Aorta (tissue), 5 donors: ENCODE measurements at regions not wholly inside any gene's neighbourhood (a gene's known extent, or its start where the extent isn't known, plus 50 kb on each side); places are given as distances from the start of the nearest gene placed in this dataset.

Experiments used
- ATAC-seq: fragments of 200-7000 bp; cut with Tn5 transposase; one replicate; pipeline ENCODE4 v1.9.1; 2022; ENCODE audit warnings: moderate library complexity; ENCODE audit not compliant: low FRiP score
- DNase-seq, 2 donors: peaks; one replicate each; pipeline ENCODE4 v3.0.0-alpha.2; 2020
- H3K27ac ChIP-seq, 2 donors: one replicate each; pipeline ENCODE4 v1.5.1; 2013; ENCODE audit warnings: low read length in 2 of 2, mild to moderate bottlenecking in 2 of 2, moderate library complexity in 2 of 2, control low read depth in 1 of 2, inconsistent platforms in 1 of 2, low read depth in 1 of 2
- H3K27me3 ChIP-seq, 2 donors: one replicate each; pipeline ENCODE4 v1.6.1; 2013; ENCODE audit warnings: control low read depth in 1 of 2, low read length in 1 of 2, mild to moderate bottlenecking in 1 of 2, moderate library complexity in 1 of 2; ENCODE audit not compliant: insufficient read depth in 2 of 2, control insufficient read depth in 1 of 2
- H3K36me3 ChIP-seq, 2 donors: one replicate each; pipeline ENCODE4 v1.6.1; 2013; ENCODE audit warnings: control low read depth in 1 of 2, low read length in 1 of 2, mild to moderate bottlenecking in 1 of 2; ENCODE audit not compliant: insufficient read depth in 2 of 2, control insufficient read depth in 1 of 2
- H3K4me1 ChIP-seq, 2 donors: one replicate each; pipeline ENCODE4 v1.6.1; 2013; ENCODE audit warnings: low read length in 2 of 2, control low read depth in 1 of 2, mild to moderate bottlenecking in 1 of 2, moderate library complexity in 1 of 2; ENCODE audit not compliant: insufficient read depth in 2 of 2, control insufficient read depth in 1 of 2
- H3K4me3 ChIP-seq, 2 donors: one replicate each; pipeline ENCODE4 v1.5.1; 2013; ENCODE audit warnings: low read length in 2 of 2, control low read depth in 1 of 2, mild to moderate bottlenecking in 1 of 2
- H3K9me3 ChIP-seq: one replicate; pipeline ENCODE4 v1.6.1; 2013; ENCODE audit warnings: mild to moderate bottlenecking, low read length; ENCODE audit not compliant: control insufficient read depth
- WGBS, 2 donors: extraction: QIAGEN DNeasy Blood & Tissue Kit; methylation state at CpG; one replicate each; pipeline ENCODE4 v1.1.7; 2013; 5-methylcytosine and 5-hydroxymethylcytosine counted together
- intact Hi-C, 2 donors: fragments of 100-400 bp; cut with DNase I; formaldehyde crosslinking; loops; one replicate each; pipeline versions ENCODE4 v1.14.2 to v1.15.0; 2022
- donor health status: healthy with polysubstance abuse.
- donor health status: Bipolar disorder and iron deficiency.
- donor health status: DM: no; HTN: no; CAD: no.
- donor health status: DM: no; HTN: no; CAD: no.
- donor health status: DM: yes; HTN: yes; CAD: no.

GRCh38 chr20:19070681-19071445, 141.6 kb upstream of the SLC24A3 start:
- intact Hi-C loops: no loop called here
- Histone ChIP-seq H3K9me3 (no peaks in the 10 kb centered on the region), H3K27ac (no peak overlapping the region), H3K4me1 (no peaks in the 10 kb centered on the region), H3K36me3 (no peaks in the 10 kb centered on the region), H3K27me3 (no peaks in the 10 kb centered on the region), H3K4me3 (no peak overlapping the region)
- 86 to 91% methylated on average over 3 of the region's 3 CpGs for WGBS, 2 donors
- DNase-seq: no peak
- no peak for ATAC-seq

- no peaks in the 10 kb centered on the region for H3K4me1 ChIP-seq
- H3K27me3 ChIP-seq: no peaks in the 10 kb centered on the region
- intact Hi-C loops: no loop called here
- no peak overlapping the region for H3K27ac ChIP-seq
- no peaks in the 10 kb centered on the region for H3K36me3 ChIP-seq
- no peaks in the 10 kb centered on the region for H3K9me3 ChIP-seq
- ATAC-seq (no peak), DNase-seq (no peak)
- 79 to 94% methylated on average over 3 of the region's 3 CpGs for WGBS, 2 donors
- no peak overlapping the region for H3K4me3 ChIP-seq
These were observed 141.1 kb upstream of the SLC24A3 start for GRCh38 chr20:19071446-19071725.

GRCh38 chr20:19071902-19072498, 140.4 kb upstream of the SLC24A3 start:
- 74 to 75% methylated on average over 2 of the region's 2 CpGs for WGBS, 2 donors
- DNase-seq (no peak), ATAC-seq (no peak)
- Histone ChIP-seq H3K4me1 (no peaks in the 10 kb centered on the region), H3K27ac (no peak overlapping the region), H3K36me3 (no peaks in the 10 kb centered on the region), H3K4me3 (no peak overlapping the region), H3K9me3 (no peaks in the 10 kb centered on the region), H3K27me3 (no peaks in the 10 kb centered on the region)
- intact Hi-C loops: no loop called here

- Histone ChIP-seq H3K4me3 (no peak overlapping the region), H3K27me3 (no peaks in the 10 kb centered on the region), H3K36me3 (no peaks in the 10 kb centered on the region), H3K4me1 (no peaks in the 10 kb centered on the region), H3K27ac (no peak overlapping the region), H3K9me3 (no peaks in the 10 kb centered on the region)
- intact Hi-C loops: no loop called here
- 96% methylated on average over 5 of the region's 5 CpGs for WGBS, 2 donors
- DNase-seq (no peak), ATAC-seq (no peak)
These were observed 139.5 kb upstream of the SLC24A3 start for GRCh38 chr20:19072988-19073387.

- 55% methylated on average over 2 of the region's 2 CpGs for WGBS, 2 donors
- DNase-seq (no peak), ATAC-seq (no peak)
- Histone ChIP-seq H3K4me3 (no peak overlapping the region), H3K9me3 (no peaks in the 10 kb centered on the region), H3K4me1 (no peaks in the 10 kb centered on the region), H3K36me3 (no peaks in the 10 kb centered on the region), H3K27ac (no peak overlapping the region), H3K27me3 (no peaks in the 10 kb centered on the region)
- intact Hi-C loops: no loop called here
These were observed 138.7 kb upstream of the SLC24A3 start for GRCh38 chr20:19073584-19074218.

GRCh38 chr20:19074356-19074755, 138.1 kb upstream of the SLC24A3 start:
- ATAC-seq (no peak), DNase-seq (no peak)
- no peak overlapping the region for H3K4me3 ChIP-seq
- no peaks in the 10 kb centered on the region for H3K36me3 ChIP-seq
- no peaks in the 10 kb centered on the region for H3K27me3 ChIP-seq
- intact Hi-C loops: no loop called here
- WGBS, 2 donors: 9 to 17% methylated on average over 1 of the region's 1 CpG
- no peaks in the 10 kb centered on the region for H3K4me1 ChIP-seq
- no peak overlapping the region for H3K27ac ChIP-seq
- H3K9me3 ChIP-seq: no peaks in the 10 kb centered on the region

GRCh38 chr20:19074828-19075516, 137.5 kb upstream of the SLC24A3 start:
- ATAC-seq: peak; percentile 50
- intact Hi-C loops: no loop called here

GRCh38 chr20:19077370-19078220, 134.8 kb upstream of the SLC24A3 start:
- DNase-seq (no peak), ATAC-seq (no peak)
- H3K4me1 ChIP-seq: no peaks in the 10 kb centered on the region
- H3K36me3 ChIP-seq: no peaks in the 10 kb centered on the region
- intact Hi-C loops: no loop called here
- H3K27ac ChIP-seq: no peak overlapping the region
- H3K27me3 ChIP-seq: no peaks in the 10 kb centered on the region
- H3K9me3 ChIP-seq: no peaks in the 10 kb centered on the region
- H3K4me3 ChIP-seq: no peak overlapping the region
- 82 to 83% methylated on average over 5 of the region's 5 CpGs for WGBS, 2 donors

More at GRCh38 chr20:19074828-19075516, 137.5 kb upstream of the SLC24A3 start:
- no peak overlapping the region for H3K27ac ChIP-seq
- no peaks in the 10 kb centered on the region for H3K36me3 ChIP-seq
- H3K27me3 ChIP-seq: no peaks in the 10 kb centered on the region
- H3K9me3 ChIP-seq: no peaks in the 10 kb centered on the region
- H3K4me3 ChIP-seq: no peak overlapping the region
- no peaks in the 10 kb centered on the region for H3K4me1 ChIP-seq
- WGBS, 2 donors: 71 to 73% methylated on average over 8 of the region's 8 CpGs
- no peak for DNase-seq
